ENCODE measurements at regions not wholly inside any gene's neighbourhood (a gene's known extent, or its start where the extent isn't known, plus 50 kb on each side); places are given as distances from the start of the nearest gene placed in this dataset.

- H3K27ac ChIP-seq = no peak overlapping the region
- TF ChIP-seq CTCF (conservative IDR thresholded peaks at IDR 0.05) = no peak
- no peak for TF ChIP-seq ZFX (IDR thresholded peaks at IDR 0.05)
Measured at GRCh38 chr12:83190631-83191390, 504.1 kb downstream of the TMTC2 start.

- H3K27ac ChIP-seq = no peak overlapping the region
Measured at GRCh38 chr12:83186419-83186818, 499.7 kb downstream of the TMTC2 start.

GRCh38 chr12:83185241-83185640 lies 498.5 kb downstream of the TMTC2 start:
- TF ChIP-seq CTCF (conservative IDR thresholded peaks at IDR 0.05) (no peak), ZFX (IDR thresholded peaks at IDR 0.05) (no peak)
- no peak overlapping the region for H3K27ac ChIP-seq

More at GRCh38 chr12:83186419-83186818, 499.7 kb downstream of the TMTC2 start:
- no peak for TF ChIP-seq CTCF (conservative IDR thresholded peaks at IDR 0.05)
- no peak for TF ChIP-seq ZFX (IDR thresholded peaks at IDR 0.05)
